GM21526 (cell line): ENCODE measurements at regions not wholly inside any gene's neighbourhood (a gene's known extent, or its start where the extent isn't known, plus 50 kb on each side); places are given as distances from the start of the nearest gene placed in this dataset.

ENCODE experiments used
- ATAC-seq: cut with Tn5 transposase; IDR thresholded peaks from one replicate; pipeline ENCODE4 v1.9.1; 2021; ENCODE audit warnings: moderate library complexity; ENCODE audit not compliant: unreplicated experiment, low FRiP score

GRCh38 chr4:110950731-110951130 lies 327.9 kb upstream of the PITX2 start:
- ATAC-seq: no peak

- no peak for ATAC-seq
Measured at GRCh38 chr4:110953191-110953590, 330.3 kb upstream of the PITX2 start.

- no peak for ATAC-seq
Measured at GRCh38 chr4:110953898-110954297, 331.0 kb upstream of the PITX2 start.

- ATAC-seq: no peak
Measured at GRCh38 chr4:110955748-110956147, 332.9 kb upstream of the PITX2 start.

- ATAC-seq: no peak
Measured at GRCh38 chr4:110959041-110959643, 336.3 kb upstream of the PITX2 start.

- ATAC-seq: no peak
Measured at GRCh38 chr4:110961066-110961465, 338.2 kb upstream of the PITX2 start.

- ATAC-seq: no peak
Measured at GRCh38 chr4:110962616-110963015, 339.7 kb upstream of the PITX2 start.

GRCh38 chr4:110963662-110964280 lies 340.9 kb upstream of the PITX2 start:
- ATAC-seq: no peak

- no peak for ATAC-seq
Measured at GRCh38 chr4:110967936-110968335, 345.1 kb upstream of the PITX2 start.

GRCh38 chr4:110970642-110971041 lies 347.8 kb upstream of the PITX2 start:
- peak; percentile 92 for ATAC-seq

- ATAC-seq: no peak
Measured at GRCh38 chr4:110975338-110975737, 352.5 kb upstream of the PITX2 start.

- no peak for ATAC-seq
Measured at GRCh38 chr4:110977554-110977953, 354.7 kb upstream of the PITX2 start.

GRCh38 chr4:110978761-110979160 lies 355.9 kb upstream of the PITX2 start:
- ATAC-seq: no peak

- no peak for ATAC-seq
Measured at GRCh38 chr4:110982486-110982885, 359.6 kb upstream of the PITX2 start.

- no peak for ATAC-seq
Measured at GRCh38 chr4:110988722-110989121, 365.8 kb upstream of the PITX2 start.

- ATAC-seq: no peak
Measured at GRCh38 chr4:110989125-110989524, 366.2 kb upstream of the PITX2 start.

- no peak for ATAC-seq
Measured at GRCh38 chr4:110994781-110995180, 371.9 kb upstream of the PITX2 start.

GRCh38 chr4:110998320-110998719 lies 375.4 kb upstream of the PITX2 start:
- no peak for ATAC-seq

- ATAC-seq: no peak
Measured at GRCh38 chr4:111011458-111011857, 388.6 kb upstream of the PITX2 start.

GRCh38 chr4:111013846-111014245 lies 391.0 kb upstream of the PITX2 start:
- ATAC-seq: no peak

GRCh38 chr4:111014537-111014936 lies 391.7 kb upstream of the PITX2 start:
- ATAC-seq: no peak

- no peak for ATAC-seq
Measured at GRCh38 chr4:111016416-111016815, 393.5 kb upstream of the PITX2 start.

GRCh38 chr4:111018216-111018615 lies 395.3 kb upstream of the PITX2 start:
- no peak for ATAC-seq
